ENCODE measurements at regions not wholly inside any gene's neighbourhood (a gene's known extent, or its start where the extent isn't known, plus 50 kb on each side); places are given as distances from the start of the nearest gene placed in this dataset.

DNA sequence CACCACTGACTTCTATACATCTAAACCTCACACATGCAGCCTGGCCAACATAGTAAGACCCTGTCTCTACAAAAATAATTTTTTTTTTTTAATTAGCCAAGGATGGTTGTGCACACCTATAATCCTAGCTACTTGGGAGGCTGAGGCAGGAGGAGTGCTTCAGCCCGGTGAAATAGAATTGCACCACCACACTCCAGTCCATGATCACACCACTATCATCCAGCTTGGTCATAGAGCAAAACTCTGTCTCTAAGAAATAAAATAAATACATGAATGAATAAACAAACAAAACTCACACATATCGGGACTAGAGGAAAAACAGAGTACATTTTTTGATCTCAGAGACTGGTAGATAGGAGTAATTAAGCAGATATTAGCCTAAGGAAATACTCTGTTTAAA lies 66.6 kb upstream of the PDE5A start:
- TF ChIP-seq, protein P1, sequence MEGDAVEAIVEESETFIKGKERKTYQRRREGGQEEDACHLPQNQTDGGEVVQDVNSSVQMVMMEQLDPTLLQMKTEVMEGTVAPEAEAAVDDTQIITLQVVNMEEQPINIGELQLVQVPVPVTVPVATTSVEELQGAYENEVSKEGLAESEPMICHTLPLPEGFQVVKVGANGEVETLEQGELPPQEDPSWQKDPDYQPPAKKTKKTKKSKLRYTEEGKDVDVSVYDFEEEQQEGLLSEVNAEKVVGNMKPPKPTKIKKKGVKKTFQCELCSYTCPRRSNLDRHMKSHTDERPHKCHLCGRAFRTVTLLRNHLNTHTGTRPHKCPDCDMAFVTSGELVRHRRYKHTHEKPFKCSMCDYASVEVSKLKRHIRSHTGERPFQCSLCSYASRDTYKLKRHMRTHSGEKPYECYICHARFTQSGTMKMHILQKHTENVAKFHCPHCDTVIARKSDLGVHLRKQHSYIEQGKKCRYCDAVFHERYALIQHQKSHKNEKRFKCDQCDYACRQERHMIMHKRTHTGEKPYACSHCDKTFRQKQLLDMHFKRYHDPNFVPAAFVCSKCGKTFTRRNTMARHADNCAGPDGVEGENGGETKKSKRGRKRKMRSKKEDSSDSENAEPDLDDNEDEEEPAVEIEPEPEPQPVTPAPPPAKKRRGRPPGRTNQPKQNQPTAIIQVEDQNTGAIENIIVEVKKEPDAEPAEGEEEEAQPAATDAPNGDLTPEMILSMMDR (IDR thresholded peaks at IDR 0.05) = no peak
- TF ChIP-seq POLR2A (IDR thresholded peaks at IDR 0.05) (no peak), POLR2AphosphoS5 (IDR thresholded peaks at IDR 0.05; ENCODE audit: insufficient read depth in 1 of 2, low read depth in 1 of 2) (no peak)
- Histone ChIP-seq H3K4me1 (no peaks in the 10 kb centered on the region), H3K36me3 (no peaks in the 10 kb centered on the region), H3K27ac (no peak overlapping the region), H3K4me3 (no peak overlapping the region), H3K9me3 (no peaks in the 10 kb centered on the region), H3K27me3 (no peaks in the 10 kb centered on the region)
- intact Hi-C loops (cut with DNase I) = no loop called here
- no peak for DNase-seq (ENCODE audit: extremely low spot score in 2 of 2)

DNA sequence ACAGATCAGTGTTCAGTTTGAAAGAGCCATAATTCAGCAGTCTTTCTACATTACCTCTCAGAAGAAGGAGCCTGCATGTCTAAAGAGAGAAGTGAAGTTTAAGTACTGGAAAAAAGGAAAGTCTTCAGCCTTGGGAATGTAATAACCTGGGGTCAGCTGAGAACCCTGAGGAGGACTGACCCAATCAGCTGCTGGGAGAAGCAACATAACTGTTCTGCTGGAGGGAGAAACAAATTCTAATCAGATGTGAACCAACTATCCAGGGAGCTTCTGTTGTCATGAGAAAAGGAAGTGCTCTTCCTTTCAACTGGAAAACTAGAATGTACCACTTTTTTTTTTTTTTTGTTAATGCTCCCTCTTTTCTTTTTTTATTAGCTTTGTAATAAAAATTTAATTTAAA lies 64.5 kb upstream of the PDE5A start:
- no peaks in the 10 kb centered on the region for H3K9me3 ChIP-seq
- no peak overlapping the region for H3K4me3 ChIP-seq
- no peak overlapping the region for H3K27ac ChIP-seq
- H3K27me3 ChIP-seq = no peaks in the 10 kb centered on the region
- TF ChIP-seq POLR2A (IDR thresholded peaks at IDR 0.05) = no peak
- no peak for TF ChIP-seq POLR2AphosphoS5 (IDR thresholded peaks at IDR 0.05; ENCODE audit: insufficient read depth in 1 of 2, low read depth in 1 of 2)
- TF ChIP-seq, protein P1 (IDR thresholded peaks at IDR 0.05) = no peak
- no peaks in the 10 kb centered on the region for H3K36me3 ChIP-seq
- no peak for DNase-seq (ENCODE audit: extremely low spot score in 2 of 2)
- H3K4me1 ChIP-seq = no peaks in the 10 kb centered on the region
- intact Hi-C loops (cut with DNase I) = no loop called here

DNA sequence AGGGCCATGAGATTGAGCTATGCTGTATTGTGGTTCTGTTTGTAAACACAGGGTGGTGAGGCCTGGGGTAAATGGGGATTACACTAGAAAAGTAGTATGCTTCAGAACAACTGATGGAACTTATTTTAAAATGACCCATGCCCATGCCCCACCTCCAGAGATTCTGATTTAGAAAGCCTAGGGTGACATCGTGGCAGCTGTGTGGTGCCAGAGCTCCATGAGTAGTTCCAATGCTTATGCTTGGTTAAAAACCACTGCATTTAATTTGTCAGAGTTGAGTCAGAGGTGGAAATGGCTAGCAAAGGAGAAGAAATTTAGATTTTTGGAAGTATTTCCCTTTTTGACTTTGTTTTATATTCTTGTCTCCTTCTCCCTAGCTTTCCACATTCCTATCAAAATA lies 63.4 kb upstream of the PDE5A start:
- H3K36me3 ChIP-seq = no peaks in the 10 kb centered on the region
- H3K4me3 ChIP-seq = no peak overlapping the region
- TF ChIP-seq, protein P1 (IDR thresholded peaks at IDR 0.05) = no peak
- TF ChIP-seq POLR2A (IDR thresholded peaks at IDR 0.05) = no peak
- no peak for TF ChIP-seq POLR2AphosphoS5 (IDR thresholded peaks at IDR 0.05; ENCODE audit: insufficient read depth in 1 of 2, low read depth in 1 of 2)
- no peaks in the 10 kb centered on the region for H3K4me1 ChIP-seq
- no peak for DNase-seq (ENCODE audit: extremely low spot score in 2 of 2)
- no peaks in the 10 kb centered on the region for H3K9me3 ChIP-seq
- intact Hi-C loops (cut with DNase I) = no loop called here
- no peak overlapping the region for H3K27ac ChIP-seq
- H3K27me3 ChIP-seq = no peaks in the 10 kb centered on the region

DNA sequence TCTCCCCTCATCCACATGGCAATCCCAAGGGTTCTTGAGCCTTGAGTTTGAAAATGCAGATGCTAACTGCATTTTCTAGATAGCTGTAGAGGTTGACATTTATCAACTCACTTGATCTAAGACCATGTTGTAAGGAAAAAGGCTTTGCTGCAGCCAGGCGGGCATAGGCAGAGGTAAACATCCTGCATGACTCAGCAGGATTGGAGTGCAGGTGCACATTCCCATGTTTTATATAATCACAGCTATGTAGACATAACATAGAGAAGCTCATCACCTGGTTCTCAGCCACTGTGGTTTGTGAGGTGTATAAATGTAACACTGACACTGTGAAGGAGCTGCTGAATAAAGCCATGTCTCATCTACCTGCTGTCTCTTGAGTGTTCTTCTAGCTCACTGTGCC lies 62.3 kb upstream of the PDE5A start:
- intact Hi-C loops (cut with DNase I) = no loop called here
- DNase-seq (ENCODE audit: extremely low spot score in 2 of 2) = no peak
- H3K36me3 ChIP-seq = no peaks in the 10 kb centered on the region
- no peak overlapping the region for H3K4me3 ChIP-seq
- H3K4me1 ChIP-seq = no peaks in the 10 kb centered on the region
- TF ChIP-seq, protein P1 (IDR thresholded peaks at IDR 0.05) = no peak
- no peak for TF ChIP-seq POLR2AphosphoS5 (IDR thresholded peaks at IDR 0.05; ENCODE audit: insufficient read depth in 1 of 2, low read depth in 1 of 2)
- no peak for TF ChIP-seq POLR2A (IDR thresholded peaks at IDR 0.05)
- no peak overlapping the region for H3K27ac ChIP-seq
- H3K27me3 ChIP-seq = no peaks in the 10 kb centered on the region
- no peaks in the 10 kb centered on the region for H3K9me3 ChIP-seq

DNA sequence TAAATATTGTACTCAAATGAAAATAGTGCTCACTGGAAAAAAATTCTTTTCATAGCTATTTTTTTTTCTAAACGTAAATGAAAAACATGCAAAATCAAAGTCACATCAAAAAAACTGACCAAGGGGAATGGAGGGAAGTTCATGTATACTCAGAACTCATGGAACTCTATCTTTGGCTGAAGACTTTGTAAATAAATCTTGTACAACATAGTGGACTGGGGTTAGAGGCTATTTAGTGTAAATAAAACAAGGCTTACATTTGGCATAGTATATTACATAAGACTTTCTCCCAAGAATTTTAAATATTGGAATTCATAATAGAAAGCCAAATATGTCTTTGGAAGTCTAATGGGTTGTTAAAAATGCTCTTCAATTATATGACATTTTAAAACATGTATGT lies 59.8 kb upstream of the PDE5A start:
- no peak overlapping the region for H3K27ac ChIP-seq
- no peaks in the 10 kb centered on the region for H3K27me3 ChIP-seq
- intact Hi-C loops (cut with DNase I) = no loop called here
- H3K9me3 ChIP-seq = no peaks in the 10 kb centered on the region
- DNase-seq (ENCODE audit: extremely low spot score in 2 of 2) = no peak
- no peak for TF ChIP-seq POLR2A (IDR thresholded peaks at IDR 0.05)
- TF ChIP-seq, protein P1 (IDR thresholded peaks at IDR 0.05) = no peak
- TF ChIP-seq POLR2AphosphoS5 (IDR thresholded peaks at IDR 0.05; ENCODE audit: insufficient read depth in 1 of 2, low read depth in 1 of 2) = no peak
- no peaks in the 10 kb centered on the region for H3K4me1 ChIP-seq
- H3K4me3 ChIP-seq = no peak overlapping the region
- H3K36me3 ChIP-seq = no peaks in the 10 kb centered on the region

Measured in vagina (tissue), 2 donors.